HCT116 (cell line): ENCODE measurements at regions not wholly inside any gene's neighbourhood (a gene's known extent, or its start where the extent isn't known, plus 50 kb on each side); places are given as distances from the start of the nearest gene placed in this dataset.

Experiments used
- ATAC-seq: fragments of 200-7000 bp; cut with Tn5 transposase; 2 replicates; pipeline ENCODE4 v1.9.1; 2020; ENCODE audit warnings: mild to moderate bottlenecking, moderate library complexity
- BruUV-seq: library from RNA; stranded (reverse); fragments of 400-500 nt; replicated peaks from 2 replicates; lab custom pipeline; 2021; lab: Mats Ljungman, UMichigan
- CTCF ChIA-PET: fragments of 300-600 bp; sonication (Branson Sonifier 250); formaldehyde crosslinking; loops from one replicate; lab custom pipeline; 2021; ENCODE audit warnings: antibody characterized with exemption; lab: Charles Lee
- POLR2A ChIA-PET: fragments of 300-600, 350-600 bp; sonication (Branson Sonifier 250); formaldehyde crosslinking; loops from one replicate; lab custom pipeline; 2021; ENCODE audit warnings: antibody characterized with exemption; lab: Charles Lee
- RAD21 ChIA-PET, 2 experiments: fragments of 300-600 bp; sonication (Branson Sonifier 250); formaldehyde crosslinking; loops; one replicate each; lab custom pipeline; 2023; ENCODE audit warnings: low total read pairs in 2 of 2; ENCODE audit not compliant: uncharacterized antibody in 2 of 2, unreplicated experiment in 2 of 2, low non-redundant PET in 1 of 2; lab: Charles Lee
- DNase-seq: peaks from one replicate; pipeline ENCODE4 v3.0.0-alpha.2; 2010; ENCODE audit warnings: low read depth, low spot score
- H2AFZ ChIP-seq: fragments of 200-600 bp; shearing (Covaris generic), sonication (generic); 2 replicates; pipeline ENCODE4 v1.6.1; 2017; ENCODE audit warnings: low read depth, mixed run types, mixed read lengths, antibody characterized with exemption, low read length; ENCODE audit not compliant: poor library complexity, severe bottlenecking
- H3K27ac ChIP-seq: 2 replicates; pipeline ENCODE4 v1.5.1; 2012; ENCODE audit warnings: low read depth, low read length
- H3K27me3 ChIP-seq: fragments of 200-600 bp; sonication (generic); 2 replicates; pipeline ENCODE4 v1.6.1; 2016; ENCODE audit warnings: mixed run types, low read length, mixed read lengths; ENCODE audit not compliant: insufficient read depth
- H3K36me3 ChIP-seq, 2 experiments: fragments of 200-500 bp in 1 of 2; fragments of 200-600 bp in 1 of 2; sonication (Bioruptor generic) in 1 of 2; sonication (generic) in 1 of 2; 2 replicates each; pipeline versions ENCODE4 v1.5.1 to v1.6.1; 2014 to 2016; ENCODE audit warnings: low read length in 2 of 2, inconsistent platforms in 1 of 2, mixed read lengths in 1 of 2, mixed run types in 1 of 2; ENCODE audit not compliant: insufficient read depth in 2 of 2, control insufficient read depth in 1 of 2
- H3K4me1 ChIP-seq, 2 experiments: fragments of 200-600 bp in 1 of 2; sonication (generic) in 1 of 2; 2 replicates each; pipeline versions ENCODE4 v1.5.1 to v1.6.1; 2012 to 2017; ENCODE audit warnings: low read length in 2 of 2, inconsistent platforms in 1 of 2, mild to moderate bottlenecking in 1 of 2, mixed read lengths in 1 of 2, mixed run types in 1 of 2, moderate library complexity in 1 of 2; ENCODE audit not compliant: insufficient read depth in 2 of 2, control insufficient read depth in 1 of 2
- H3K4me2 ChIP-seq: fragments of 200-600 bp; sonication (generic); 2 replicates; pipeline ENCODE4 v1.6.1; 2017; ENCODE audit warnings: mixed run types, low read length, mixed read lengths
- H3K4me3 ChIP-seq, 2 experiments: fragments of 200-600 bp in 1 of 2; sonication (generic) in 1 of 2; replicated peaks in 1 of 2; 2 replicates each; pipeline ENCODE4 v1.5.1; 2011 to 2016; ENCODE audit warnings: low read length in 2 of 2, control low read depth in 1 of 2, low read depth in 1 of 2, mild to moderate bottlenecking in 1 of 2, mixed read lengths in 1 of 2, mixed run types in 1 of 2
- H3K79me2 ChIP-seq: fragments of 200-600 bp; sonication (generic); 2 replicates; pipeline ENCODE4 v1.6.1; 2017; ENCODE audit warnings: mild to moderate bottlenecking, mixed run types, low read length, moderate library complexity, mixed read lengths; ENCODE audit not compliant: insufficient read depth
- H3K9ac ChIP-seq: fragments of 200-600 bp; sonication (generic); 2 replicates; pipeline ENCODE4 v1.6.1; 2016; ENCODE audit warnings: low read length, mixed read lengths
- H3K9me2 ChIP-seq: fragments of 200-600 bp; sonication (generic), shearing (Covaris generic); 2 replicates; pipeline ENCODE4 v1.6.1; 2017; ENCODE audit warnings: mixed run types, mild to moderate bottlenecking, moderate library complexity; ENCODE audit not compliant: insufficient read depth
- H3K9me3 ChIP-seq, 2 experiments: fragments of 200-500 bp in 1 of 2; fragments of 200-600 bp in 1 of 2; sonication (Bioruptor generic) in 1 of 2; sonication (generic) in 1 of 2; 2 replicates each; pipeline ENCODE4 v1.6.1; 2014 to 2017; ENCODE audit warnings: low read length in 2 of 2, mixed read lengths in 2 of 2, inconsistent platforms in 1 of 2, low read depth in 1 of 2, mild to moderate bottlenecking in 1 of 2, mixed run types in 1 of 2, moderate library complexity in 1 of 2; ENCODE audit not compliant: control insufficient read depth in 1 of 2, insufficient read depth in 1 of 2
- H4K20me1 ChIP-seq: fragments of 200-600 bp; sonication (generic), shearing (Covaris generic); 2 replicates; pipeline ENCODE4 v1.6.1; 2017; ENCODE audit warnings: mixed run types, mild to moderate bottlenecking, moderate library complexity; ENCODE audit not compliant: insufficient read depth
- CBX3 ChIP-seq: IDR thresholded peaks from 2 replicates; pipeline ENCODE4 v1.6.1; 2012; ENCODE audit warnings: low read depth
- CEBPB ChIP-seq: IDR thresholded peaks from 2 replicates; pipeline ENCODE4 v1.6.1; 2012; ENCODE audit warnings: low read depth
- EGR1 ChIP-seq: IDR thresholded peaks from 2 replicates; pipeline ENCODE4 v1.6.1; 2012; ENCODE audit warnings: low read depth
- ELF1 ChIP-seq: IDR thresholded peaks from 2 replicates; pipeline ENCODE4 v1.6.1; 2012; ENCODE audit warnings: low read depth, borderline replicate concordance
- FOSL1 ChIP-seq: IDR thresholded peaks from 2 replicates; pipeline ENCODE4 v1.6.1; 2012; ENCODE audit warnings: low read depth
- JUND ChIP-seq: IDR thresholded peaks from 2 replicates; pipeline ENCODE4 v1.6.1; 2012
- POLR2A ChIP-seq: IDR thresholded peaks from 2 replicates; pipeline ENCODE4 v1.7.0; 2011; ENCODE audit warnings: borderline replicate concordance; ENCODE audit not compliant: insufficient read depth, insufficient read length; ENCODE audit errors: extremely low read depth
- POLR2AphosphoS5 ChIP-seq: IDR thresholded peaks from 2 replicates; pipeline ENCODE4 v1.6.1; 2011; ENCODE audit warnings: mild to moderate bottlenecking, low read depth, low read length, moderate library complexity
- RAD21 ChIP-seq: IDR thresholded peaks from 2 replicates; pipeline ENCODE4 v1.6.1; 2012; ENCODE audit warnings: low read depth, mild to moderate bottlenecking
- SP1 ChIP-seq: IDR thresholded peaks from 2 replicates; pipeline ENCODE4 v1.6.1; 2012; ENCODE audit warnings: low read depth
- TCF7L2 ChIP-seq: IDR thresholded peaks from 2 replicates; pipeline ENCODE4 v1.7.0; 2011; ENCODE audit warnings: borderline replicate concordance, inconsistent platforms; ENCODE audit not compliant: insufficient read depth, insufficient read length; ENCODE audit errors: extremely low read depth
- YY1 ChIP-seq: IDR thresholded peaks from 2 replicates; pipeline ENCODE4 v1.6.1; 2011; ENCODE audit warnings: low read length, low read depth, moderate library complexity, mild to moderate bottlenecking; ENCODE audit not compliant: insufficient replicate concordance; ENCODE audit errors: extremely low read depth
- ZFX ChIP-seq: fragments of 450-650 bp; IDR thresholded peaks from 2 replicates; pipeline ENCODE4 v1.6.1; 2017
- ZNF274 ChIP-seq: fragments of 200-500 bp; sonication (Bioruptor generic); IDR thresholded peaks from 2 replicates; pipeline ENCODE4 v1.6.1; 2014; ENCODE audit warnings: mild to moderate bottlenecking, low read depth, low read length, inconsistent platforms
- intact Hi-C: fragments of 100-400 bp; cut with micrococcal nuclease; formaldehyde crosslinking; loops from 2 replicates; pipeline ENCODE4 v1.10.0; 2022
- TF ChIP-seq, protein P1 (sequence below): IDR thresholded peaks from 2 replicates; pipeline ENCODE4 v1.6.1; 2012; ENCODE audit warnings: low read depth
- TF ChIP-seq, protein P2 (sequence below): IDR thresholded peaks from 2 replicates; pipeline ENCODE4 v1.6.1; 2012
- TF ChIP-seq, protein P3 (sequence below): IDR thresholded peaks from 2 replicates; pipeline ENCODE4 v1.6.1; 2011; ENCODE audit warnings: mild to moderate bottlenecking, low read length, moderate library complexity; ENCODE audit not compliant: insufficient replicate concordance; ENCODE audit errors: extremely low read depth
- TF ChIP-seq, protein P4 (sequence below), 3 experiments: fragments of 200-600 bp in 1 of 3; sonication (generic) in 1 of 3; IDR thresholded peaks in 2 of 3; conservative IDR thresholded peaks in 1 of 3; 2 replicates each; pipeline ENCODE4 v1.5.1; 2012 to 2017; ENCODE audit warnings: low read depth in 2 of 3, low read length in 2 of 3, antibody characterized with exemption in 1 of 3, borderline replicate concordance in 1 of 3, control low read depth in 1 of 3, mild to moderate bottlenecking in 1 of 3, mixed read lengths in 1 of 3, mixed run types in 1 of 3, moderate library complexity in 1 of 3; ENCODE audit not compliant: insufficient read depth in 1 of 3
- TF ChIP-seq, protein P5 (sequence below): IDR thresholded peaks from 2 replicates; pipeline ENCODE4 v1.6.1; 2012

DNA sequence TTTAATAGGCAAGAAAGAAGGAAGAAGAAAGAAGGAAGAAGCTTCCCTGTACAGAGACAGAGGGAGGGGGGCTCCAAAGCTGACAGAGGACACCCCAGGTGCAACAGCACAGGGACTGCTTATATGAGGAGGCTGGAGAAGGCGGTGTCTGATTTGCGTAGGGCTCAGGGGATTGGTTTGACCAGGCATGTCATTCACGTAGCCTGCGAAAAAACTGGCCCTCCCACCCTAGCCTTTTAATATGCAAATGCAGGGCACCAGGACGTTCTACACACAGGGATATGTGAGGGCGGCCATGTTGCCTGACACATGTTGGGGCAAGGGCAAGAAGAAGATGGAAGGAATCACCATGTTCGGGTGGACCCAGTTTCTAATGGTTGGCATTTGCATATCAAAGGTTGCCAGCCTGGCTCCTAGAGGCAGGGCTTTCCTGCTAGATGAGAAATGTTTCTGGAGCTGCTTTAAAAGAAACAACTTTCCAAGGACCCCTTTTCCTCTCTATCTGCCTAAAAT is 305.4 kb upstream of the CDYL start:
- no peak overlapping the region for H2AFZ ChIP-seq
- ATAC-seq (no peak), DNase-seq (no peak)
- no peak overlapping the region for H3K4me2 ChIP-seq
- no peak overlapping the region for H3K27ac ChIP-seq
- H3K9ac ChIP-seq = no peak overlapping the region
- intact Hi-C loops = no loop called here
- no peaks in the 10 kb centered on the region for H3K79me2 ChIP-seq
- no peaks in the 10 kb centered on the region for H3K9me2 ChIP-seq
- H3K27me3 ChIP-seq = no peaks in the 10 kb centered on the region
- H4K20me1 ChIP-seq = no peaks in the 10 kb centered on the region
- ChIA-PET RAD21 (no interaction called here), CTCF (no interaction called here), POLR2A (no interaction called here)
- no peaks in the 10 kb centered on the region for H3K36me3 ChIP-seq
- H3K9me3 ChIP-seq = peaks cover 0 to 3% of the 10 kb centered on the region in 2 experiments; a peak in 2 of 4 replicates
- no peaks in the 10 kb centered on the region for H3K4me1 ChIP-seq
- BruUV-seq = no TSS peak
- TF ChIP-seq EGR1 (no peak), TCF7L2 (no peak), POLR2A (no peak), SP1 (no peak), ZFX (no peak), CEBPB (no peak), ELF1 (no peak), YY1 (no peak), ZNF274 (no peak), FOSL1 (no peak), RAD21 (no peak), JUND (no peak), POLR2AphosphoS5 (no peak), CBX3 (no peak)
- TF ChIP-seq, protein P1, sequence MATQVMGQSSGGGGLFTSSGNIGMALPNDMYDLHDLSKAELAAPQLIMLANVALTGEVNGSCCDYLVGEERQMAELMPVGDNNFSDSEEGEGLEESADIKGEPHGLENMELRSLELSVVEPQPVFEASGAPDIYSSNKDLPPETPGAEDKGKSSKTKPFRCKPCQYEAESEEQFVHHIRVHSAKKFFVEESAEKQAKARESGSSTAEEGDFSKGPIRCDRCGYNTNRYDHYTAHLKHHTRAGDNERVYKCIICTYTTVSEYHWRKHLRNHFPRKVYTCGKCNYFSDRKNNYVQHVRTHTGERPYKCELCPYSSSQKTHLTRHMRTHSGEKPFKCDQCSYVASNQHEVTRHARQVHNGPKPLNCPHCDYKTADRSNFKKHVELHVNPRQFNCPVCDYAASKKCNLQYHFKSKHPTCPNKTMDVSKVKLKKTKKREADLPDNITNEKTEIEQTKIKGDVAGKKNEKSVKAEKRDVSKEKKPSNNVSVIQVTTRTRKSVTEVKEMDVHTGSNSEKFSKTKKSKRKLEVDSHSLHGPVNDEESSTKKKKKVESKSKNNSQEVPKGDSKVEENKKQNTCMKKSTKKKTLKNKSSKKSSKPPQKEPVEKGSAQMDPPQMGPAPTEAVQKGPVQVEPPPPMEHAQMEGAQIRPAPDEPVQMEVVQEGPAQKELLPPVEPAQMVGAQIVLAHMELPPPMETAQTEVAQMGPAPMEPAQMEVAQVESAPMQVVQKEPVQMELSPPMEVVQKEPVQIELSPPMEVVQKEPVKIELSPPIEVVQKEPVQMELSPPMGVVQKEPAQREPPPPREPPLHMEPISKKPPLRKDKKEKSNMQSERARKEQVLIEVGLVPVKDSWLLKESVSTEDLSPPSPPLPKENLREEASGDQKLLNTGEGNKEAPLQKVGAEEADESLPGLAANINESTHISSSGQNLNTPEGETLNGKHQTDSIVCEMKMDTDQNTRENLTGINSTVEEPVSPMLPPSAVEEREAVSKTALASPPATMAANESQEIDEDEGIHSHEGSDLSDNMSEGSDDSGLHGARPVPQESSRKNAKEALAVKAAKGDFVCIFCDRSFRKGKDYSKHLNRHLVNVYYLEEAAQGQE = no peak
- TF ChIP-seq, protein P2, sequence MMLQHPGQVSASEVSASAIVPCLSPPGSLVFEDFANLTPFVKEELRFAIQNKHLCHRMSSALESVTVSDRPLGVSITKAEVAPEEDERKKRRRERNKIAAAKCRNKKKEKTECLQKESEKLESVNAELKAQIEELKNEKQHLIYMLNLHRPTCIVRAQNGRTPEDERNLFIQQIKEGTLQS = no peak
- TF ChIP-seq, protein P3, sequence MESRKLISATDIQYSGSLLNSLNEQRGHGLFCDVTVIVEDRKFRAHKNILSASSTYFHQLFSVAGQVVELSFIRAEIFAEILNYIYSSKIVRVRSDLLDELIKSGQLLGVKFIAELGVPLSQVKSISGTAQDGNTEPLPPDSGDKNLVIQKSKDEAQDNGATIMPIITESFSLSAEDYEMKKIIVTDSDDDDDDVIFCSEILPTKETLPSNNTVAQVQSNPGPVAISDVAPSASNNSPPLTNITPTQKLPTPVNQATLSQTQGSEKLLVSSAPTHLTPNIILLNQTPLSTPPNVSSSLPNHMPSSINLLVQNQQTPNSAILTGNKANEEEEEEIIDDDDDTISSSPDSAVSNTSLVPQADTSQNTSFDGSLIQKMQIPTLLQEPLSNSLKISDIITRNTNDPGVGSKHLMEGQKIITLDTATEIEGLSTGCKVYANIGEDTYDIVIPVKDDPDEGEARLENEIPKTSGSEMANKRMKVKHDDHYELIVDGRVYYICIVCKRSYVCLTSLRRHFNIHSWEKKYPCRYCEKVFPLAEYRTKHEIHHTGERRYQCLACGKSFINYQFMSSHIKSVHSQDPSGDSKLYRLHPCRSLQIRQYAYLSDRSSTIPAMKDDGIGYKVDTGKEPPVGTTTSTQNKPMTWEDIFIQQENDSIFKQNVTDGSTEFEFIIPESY = no peak
- TF ChIP-seq, protein P4, sequence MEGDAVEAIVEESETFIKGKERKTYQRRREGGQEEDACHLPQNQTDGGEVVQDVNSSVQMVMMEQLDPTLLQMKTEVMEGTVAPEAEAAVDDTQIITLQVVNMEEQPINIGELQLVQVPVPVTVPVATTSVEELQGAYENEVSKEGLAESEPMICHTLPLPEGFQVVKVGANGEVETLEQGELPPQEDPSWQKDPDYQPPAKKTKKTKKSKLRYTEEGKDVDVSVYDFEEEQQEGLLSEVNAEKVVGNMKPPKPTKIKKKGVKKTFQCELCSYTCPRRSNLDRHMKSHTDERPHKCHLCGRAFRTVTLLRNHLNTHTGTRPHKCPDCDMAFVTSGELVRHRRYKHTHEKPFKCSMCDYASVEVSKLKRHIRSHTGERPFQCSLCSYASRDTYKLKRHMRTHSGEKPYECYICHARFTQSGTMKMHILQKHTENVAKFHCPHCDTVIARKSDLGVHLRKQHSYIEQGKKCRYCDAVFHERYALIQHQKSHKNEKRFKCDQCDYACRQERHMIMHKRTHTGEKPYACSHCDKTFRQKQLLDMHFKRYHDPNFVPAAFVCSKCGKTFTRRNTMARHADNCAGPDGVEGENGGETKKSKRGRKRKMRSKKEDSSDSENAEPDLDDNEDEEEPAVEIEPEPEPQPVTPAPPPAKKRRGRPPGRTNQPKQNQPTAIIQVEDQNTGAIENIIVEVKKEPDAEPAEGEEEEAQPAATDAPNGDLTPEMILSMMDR (IDR thresholded peaks at IDR 0.05 in 2 of 3, conservative IDR thresholded peaks at IDR 0.05 in 1 of 3; ENCODE audit: borderline replicate concordance in 1 of 3, insufficient read depth in 1 of 3, low read depth in 2 of 3, low read length in 2 of 3) = no peak
- TF ChIP-seq, protein P5, sequence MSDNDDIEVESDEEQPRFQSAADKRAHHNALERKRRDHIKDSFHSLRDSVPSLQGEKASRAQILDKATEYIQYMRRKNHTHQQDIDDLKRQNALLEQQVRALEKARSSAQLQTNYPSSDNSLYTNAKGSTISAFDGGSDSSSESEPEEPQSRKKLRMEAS = no peak
- H3K4me3 ChIP-seq = no peak overlapping the region
